Fibroblast of peridontal ligament (primary cell): ENCODE measurements at regions not wholly inside any gene's neighbourhood (a gene's known extent, or its start where the extent isn't known, plus 50 kb on each side); places are given as distances from the start of the nearest gene placed in this dataset.
"Not testable (repeated sequence)": the region's sequence is repeated elsewhere in the genome, so short reads cannot be mapped to it uniquely, and the experiment has no call there.

Experiments
- DNase-seq: peaks from one replicate; pipeline ENCODE4 v3.0.0-alpha.2; 2010; ENCODE audit errors: extremely low read depth

DNA sequence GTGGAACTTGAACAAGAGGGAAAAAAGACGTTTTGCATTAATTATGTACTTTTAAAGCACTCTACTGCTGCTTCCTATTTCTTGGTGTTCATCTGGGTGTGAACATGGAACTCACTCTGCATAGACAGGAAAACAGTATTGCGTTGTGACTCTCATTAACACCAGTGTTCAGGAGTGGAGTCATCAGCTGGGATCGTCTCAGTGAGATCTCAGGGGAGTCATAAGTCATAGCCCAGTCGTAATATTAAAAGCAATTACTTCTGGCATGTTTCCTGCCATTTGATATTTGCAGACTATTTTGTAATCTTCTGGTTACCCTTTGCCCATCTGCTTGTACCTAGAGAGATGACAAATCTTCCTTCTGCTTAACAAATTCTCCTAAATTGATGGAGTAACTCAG lies 462.0 kb upstream of the ATP11B start:
- DNase-seq = no peak

DNA sequence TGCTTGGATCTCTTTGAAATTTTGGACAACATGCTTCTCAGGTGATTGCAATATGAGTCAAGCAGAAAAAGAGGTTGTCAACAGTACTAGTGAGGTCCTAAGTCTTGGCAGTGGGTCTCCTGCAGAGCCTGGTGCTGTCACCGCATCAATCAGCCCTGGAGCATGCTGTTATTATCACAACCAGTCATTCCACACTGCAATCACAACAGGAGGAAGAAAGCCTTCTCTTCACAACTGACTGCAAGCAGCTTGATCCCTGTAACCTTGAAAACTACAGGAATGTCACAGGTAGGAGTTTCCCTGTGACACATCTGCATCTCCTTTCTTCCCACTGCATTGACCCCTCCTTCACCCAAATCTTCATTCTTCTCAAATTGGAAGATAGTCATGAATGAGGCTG lies 451.1 kb upstream of the ATP11B start:
- no peak for DNase-seq

- DNase-seq = not testable (repeated sequence)
Observed at GRCh38 chr3:182344026-182344425, 449.3 kb upstream of the ATP11B start.

GRCh38 chr3:182349051-182349450 lies 444.3 kb upstream of the ATP11B start:
- DNase-seq = no peak

GRCh38 chr3:182349951-182350517 lies 443.3 kb upstream of the ATP11B start:
- no peak for DNase-seq

GRCh38 chr3:182357928-182358327 lies 435.4 kb upstream of the ATP11B start:
- DNase-seq = no peak

- no peak for DNase-seq
Observed at GRCh38 chr3:182364323-182364722, 429.0 kb upstream of the ATP11B start.

DNA sequence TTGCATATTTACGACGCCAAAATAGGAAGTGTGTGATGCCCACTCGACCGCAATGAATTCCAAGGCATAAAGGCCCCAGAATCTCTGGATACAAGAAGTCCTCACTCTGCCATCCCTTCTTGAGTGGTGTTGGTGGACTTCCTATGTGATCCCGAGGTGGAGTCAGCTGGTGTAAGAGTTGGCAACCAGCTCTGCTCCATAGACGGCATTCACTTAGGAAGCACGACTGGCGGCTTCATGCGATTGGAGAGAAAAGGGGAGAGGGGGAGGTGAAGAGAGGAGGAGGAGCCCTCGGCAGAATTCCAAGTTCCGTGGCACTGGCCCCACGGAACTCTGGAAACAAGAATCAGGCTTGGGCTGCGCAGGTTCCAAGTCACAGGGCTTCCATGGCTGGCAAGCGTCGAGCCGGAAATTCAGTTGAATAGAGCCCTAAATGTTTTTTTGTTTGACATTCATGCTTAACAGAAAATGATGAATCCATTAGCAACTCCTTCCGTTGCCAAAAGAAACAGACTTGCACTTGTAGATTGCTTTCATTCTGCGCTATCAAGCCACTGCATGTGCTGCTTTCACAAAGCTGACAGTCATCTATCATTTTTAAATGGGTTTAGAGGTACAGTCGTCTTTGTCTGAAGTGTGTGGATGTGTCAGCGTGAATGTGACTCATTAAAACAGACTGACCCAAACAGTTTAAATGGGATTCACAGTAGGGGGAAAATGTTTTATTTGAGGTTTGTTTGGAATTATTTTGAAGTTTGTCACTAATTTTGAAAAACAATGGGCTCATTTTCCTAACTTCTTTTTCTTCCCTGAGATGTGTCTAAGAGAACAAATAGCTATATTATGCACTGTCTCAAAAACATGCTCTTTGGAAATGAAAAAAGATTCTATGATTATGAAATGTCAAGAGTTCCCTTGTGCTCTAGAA lies 428.3 kb upstream of the ATP11B start:
- no peak for DNase-seq

DNA sequence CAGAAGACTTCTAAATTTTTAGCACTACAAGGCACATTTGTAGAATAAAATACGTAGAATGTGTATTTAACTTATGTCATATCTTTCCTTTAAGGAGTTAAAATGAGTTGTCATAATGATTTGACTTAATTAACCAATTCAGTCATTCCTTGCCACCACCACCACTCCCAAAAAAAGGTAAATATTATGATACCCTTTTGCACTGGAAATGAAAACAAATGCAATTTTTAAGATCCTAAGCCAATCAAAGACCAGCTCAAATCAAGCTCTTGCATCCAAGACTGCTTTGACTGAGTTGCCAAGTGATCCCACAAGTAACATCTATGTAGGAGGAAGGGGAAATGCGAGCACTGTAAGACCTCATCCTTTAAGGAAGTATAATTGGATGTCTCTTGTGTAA lies 426.6 kb upstream of the ATP11B start:
- DNase-seq = no peak

DNA sequence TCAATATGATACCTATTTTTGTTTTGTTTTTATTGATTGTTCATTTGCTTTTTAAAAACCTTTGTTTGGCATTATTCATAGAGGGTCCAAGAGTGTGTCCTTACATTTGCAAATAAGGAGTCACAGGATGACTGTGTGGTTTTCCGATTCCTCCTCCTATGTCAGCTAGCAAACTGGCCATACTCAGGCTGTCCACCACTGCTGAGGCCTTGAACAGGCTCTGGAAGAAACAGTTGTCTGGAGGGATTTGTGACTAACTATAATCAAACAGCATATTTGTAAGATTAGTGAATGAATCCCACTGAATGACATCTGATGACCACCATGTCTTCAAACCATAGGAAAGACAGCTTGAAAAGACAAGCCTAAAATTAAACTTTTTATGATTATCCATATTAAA lies 423.4 kb upstream of the ATP11B start:
- no peak for DNase-seq

DNA sequence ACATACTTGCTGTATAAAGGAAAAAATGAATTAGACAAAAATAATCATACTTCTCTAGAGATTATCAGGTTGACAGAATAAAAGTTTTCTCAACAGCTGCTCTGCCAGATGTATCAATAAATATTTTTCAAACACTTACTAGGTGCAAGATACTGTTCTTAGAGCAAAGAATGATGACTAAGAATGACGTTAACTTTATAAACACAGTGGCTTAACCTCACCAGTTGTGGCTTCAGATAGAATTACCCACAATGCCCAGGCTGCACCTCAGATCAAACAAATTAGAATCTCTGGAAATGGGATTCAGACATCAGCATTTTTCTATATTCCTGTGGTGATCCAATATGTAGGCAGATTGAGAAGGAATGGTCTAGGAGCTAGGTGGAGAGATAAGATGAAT lies 422.4 kb upstream of the ATP11B start:
- DNase-seq = no peak

GRCh38 chr3:182375916-182376315 lies 417.4 kb upstream of the ATP11B start:
- DNase-seq = no peak

GRCh38 chr3:182382112-182382857 lies 411.0 kb upstream of the ATP11B start:
- DNase-seq = no peak

DNA sequence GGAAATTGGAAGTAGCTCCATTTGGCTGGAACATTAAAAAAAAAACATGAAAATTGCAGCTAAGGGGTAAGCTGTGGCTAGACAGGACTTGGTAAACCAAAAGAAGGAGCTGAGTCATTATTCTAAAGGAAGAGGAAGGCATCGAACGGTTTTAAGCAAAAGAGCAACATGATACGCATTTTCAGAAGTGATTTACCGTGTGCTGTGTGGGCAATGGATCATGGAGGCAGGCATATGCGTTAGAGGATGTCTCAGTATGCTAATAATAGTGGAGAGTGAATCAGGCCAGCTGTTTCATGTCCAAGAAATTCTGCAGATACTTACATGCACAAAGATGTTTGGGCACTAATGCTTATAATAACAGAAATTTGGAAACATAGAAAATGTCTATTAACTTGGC lies 409.1 kb upstream of the ATP11B start:
- DNase-seq = no peak

DNA sequence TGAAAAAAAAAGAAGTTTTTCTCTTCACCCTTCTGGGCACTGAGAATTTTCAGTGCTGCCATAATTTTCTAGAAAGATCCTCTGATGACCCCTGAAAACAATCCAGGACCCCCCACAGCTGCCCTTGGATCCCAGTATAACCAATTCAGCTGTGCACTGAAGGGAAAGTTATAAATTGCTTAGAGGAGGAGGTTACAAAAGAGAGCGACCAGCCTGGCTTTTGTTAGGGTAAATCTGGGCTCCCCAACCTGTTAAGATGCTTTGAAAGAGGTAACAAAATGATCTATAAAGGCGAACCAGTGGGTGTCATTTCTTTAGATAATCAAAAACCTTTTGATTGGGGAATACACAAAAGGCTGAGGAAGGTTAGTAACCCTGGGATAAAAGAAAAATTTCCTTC lies 407.9 kb upstream of the ATP11B start:
- no peak for DNase-seq

- DNase-seq = no peak
Observed at GRCh38 chr3:182388506-182388905, 404.8 kb upstream of the ATP11B start.

GRCh38 chr3:182389071-182389815 lies 404.1 kb upstream of the ATP11B start:
- DNase-seq = no peak

DNA sequence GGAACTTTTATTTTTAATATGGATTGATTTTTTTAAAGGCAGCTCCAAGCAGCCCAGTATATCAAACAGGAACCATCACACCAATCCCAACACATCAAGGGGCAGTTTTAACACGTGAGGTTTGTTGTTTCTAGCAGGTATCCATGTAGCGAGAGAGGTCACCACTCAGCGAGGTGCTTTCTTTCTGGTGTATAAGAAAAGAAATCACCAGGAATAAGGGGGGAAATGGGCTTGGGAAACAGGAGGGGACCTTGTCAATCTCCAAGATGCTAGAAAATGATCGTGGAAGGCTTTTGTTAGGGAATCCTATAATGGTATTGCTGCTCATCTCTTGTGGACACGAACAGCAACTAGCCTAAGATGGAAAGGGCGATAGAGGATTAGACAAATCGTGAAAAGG lies 402.9 kb upstream of the ATP11B start:
- DNase-seq = no peak

- no peak for DNase-seq
Observed at GRCh38 chr3:182392182-182392937, 400.9 kb upstream of the ATP11B start.

- DNase-seq = no peak
Observed at GRCh38 chr3:182393151-182393550, 400.2 kb upstream of the ATP11B start.

- no peak for DNase-seq
Observed at GRCh38 chr3:182393830-182394367, 399.4 kb upstream of the ATP11B start.
